DMS153 treated with DMSO at 0.1 percent for 48 hours (cell line): ENCODE measurements at regions not wholly inside any gene's neighbourhood (a gene's known extent, or its start where the extent isn't known, plus 50 kb on each side); places are given as distances from the start of the nearest gene placed in this dataset.
"Not testable (repeated sequence)": the region's sequence is repeated elsewhere in the genome, so short reads cannot be mapped to it uniquely, and the experiment has no call there.

Source experiments
- DNase-seq: peaks from one replicate; lab custom pipeline; 2025; ENCODE audit not compliant: unreplicated experiment; lab: John Stamatoyannopoulos, UW

GRCh38 chr12:66774929-66775328 lies 96.1 kb upstream of the GRIP1 start:
- DNase-seq = no peak

GRCh38 chr12:66775871-66776270 lies 97.0 kb upstream of the GRIP1 start:
- DNase-seq = no peak

- DNase-seq = no peak
These were observed 98.1 kb upstream of the GRIP1 start for GRCh38 chr12:66776974-66777373.

DNA sequence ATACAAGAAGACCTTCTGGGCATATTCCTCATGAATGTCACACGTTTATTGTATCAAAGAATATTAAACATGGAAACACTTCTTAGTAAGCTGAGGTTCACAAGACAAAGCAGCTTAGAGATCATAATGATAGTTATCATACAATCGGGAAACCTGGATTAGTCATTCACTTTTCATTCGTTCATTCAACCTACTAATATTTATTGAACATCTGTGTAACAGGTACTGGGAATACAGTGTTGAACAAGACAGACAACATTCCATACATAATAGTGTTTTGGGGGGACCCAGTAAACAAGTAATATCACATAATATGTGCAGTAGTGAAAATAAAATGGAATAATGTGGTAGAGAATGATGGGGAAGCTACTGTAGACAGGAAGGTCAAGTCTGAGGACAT lies 100.6 kb upstream of the GRIP1 start:
- DNase-seq = no peak

- no peak for DNase-seq
These were observed 107.8 kb upstream of the GRIP1 start for GRCh38 chr12:66786531-66787308.

- DNase-seq = no peak
These were observed 120.7 kb upstream of the GRIP1 start for GRCh38 chr12:66799551-66799950.

DNA sequence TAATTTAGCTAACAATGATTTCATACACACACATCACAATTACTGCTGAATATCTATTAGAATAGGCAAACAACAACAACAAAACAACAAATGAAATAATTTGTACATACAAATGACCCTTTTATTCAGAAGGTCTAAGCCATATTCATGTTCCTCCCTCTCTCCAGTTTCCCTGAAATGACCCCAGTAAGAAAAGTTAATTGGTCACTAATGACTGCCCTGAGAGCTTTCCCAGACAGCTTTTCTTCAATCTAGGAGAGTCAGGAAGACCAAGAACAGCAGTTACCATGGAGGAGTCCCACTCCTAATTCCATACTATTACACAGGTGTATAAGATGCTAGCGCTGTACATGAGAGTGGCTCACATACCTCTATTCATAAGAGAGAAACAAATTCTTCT lies 121.2 kb upstream of the GRIP1 start:
- no peak for DNase-seq

GRCh38 chr12:66803930-66804329 lies 125.1 kb upstream of the GRIP1 start:
- no peak for DNase-seq

DNA sequence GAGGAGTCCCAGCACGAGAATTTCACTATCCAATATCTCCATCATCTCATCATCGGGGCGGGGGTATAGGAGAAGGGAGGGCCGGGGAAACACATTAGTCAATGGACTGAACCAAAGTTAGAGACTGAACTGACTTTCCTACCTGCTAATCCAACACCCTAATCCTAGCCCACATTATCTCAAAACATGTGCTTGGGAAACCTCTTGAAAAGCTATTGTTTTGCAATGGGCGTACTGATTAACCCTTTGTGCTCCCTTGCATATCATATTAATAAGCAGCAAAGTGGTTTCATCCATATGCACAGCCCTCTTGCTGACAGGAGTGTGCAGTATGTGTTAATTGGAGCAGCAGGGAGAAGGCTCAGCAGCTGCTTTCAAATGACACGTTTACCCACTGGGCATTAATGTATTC lies 125.7 kb upstream of the GRIP1 start:
- DNase-seq = peak; percentile 23

- DNase-seq = no peak
These were observed 129.7 kb upstream of the GRIP1 start for GRCh38 chr12:66808606-66809005.

DNA sequence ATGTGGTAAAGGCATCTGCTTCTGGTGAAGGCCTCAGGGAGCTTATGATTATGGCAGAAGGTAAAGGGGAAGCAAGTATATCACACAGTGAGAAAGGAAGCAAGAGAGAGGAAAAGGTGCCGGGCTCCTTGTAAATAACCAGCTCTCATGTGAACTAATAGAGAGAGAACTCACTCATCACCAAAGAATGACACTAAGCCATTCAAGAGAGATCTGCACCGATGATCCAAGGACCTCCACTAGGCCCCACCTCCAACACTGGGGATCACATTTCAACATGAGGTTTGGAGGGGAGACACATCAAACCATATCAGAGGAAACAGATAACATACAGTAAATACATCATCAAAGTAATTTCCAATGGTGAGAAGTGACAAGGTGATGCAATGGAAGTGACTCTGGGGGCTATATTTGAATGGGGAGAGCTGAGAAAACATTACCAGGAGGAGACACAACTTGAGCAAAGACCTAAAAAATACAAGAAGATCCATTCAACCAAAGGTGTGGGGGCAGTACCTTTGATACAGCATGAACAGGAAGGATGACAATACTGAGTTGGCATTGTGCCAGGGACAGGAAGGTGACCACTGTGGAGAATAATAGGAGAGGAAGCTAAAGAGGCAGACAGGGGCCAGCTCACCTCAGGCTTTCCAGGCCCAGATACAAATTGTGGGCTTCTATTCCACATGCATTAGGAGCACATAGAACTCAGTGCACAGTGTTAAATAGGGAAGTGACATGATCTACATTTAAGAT lies 134.4 kb upstream of the GRIP1 start:
- DNase-seq = peak; percentile 66

GRCh38 chr12:66819587-66819986 lies 140.7 kb upstream of the GRIP1 start:
- DNase-seq = no peak

DNA sequence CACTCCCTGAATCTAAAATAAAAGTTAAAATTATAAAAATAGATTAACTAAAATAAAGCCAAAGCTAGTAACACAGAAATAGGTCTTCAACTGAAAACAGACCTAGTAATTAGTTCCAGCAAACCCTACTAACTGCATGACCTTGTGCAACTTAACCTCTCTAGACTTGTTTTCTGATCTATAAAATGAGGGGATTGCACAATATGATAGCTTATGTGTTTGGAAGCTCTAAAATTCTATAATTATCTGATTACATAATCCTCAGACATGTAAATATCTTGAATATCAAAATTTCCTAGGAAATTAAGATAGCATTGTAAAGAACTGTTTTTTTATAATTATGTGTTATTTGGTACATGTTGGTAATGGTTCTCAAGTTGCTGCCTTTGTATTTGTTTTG lies 144.1 kb upstream of the GRIP1 start:
- no peak for DNase-seq

DNA sequence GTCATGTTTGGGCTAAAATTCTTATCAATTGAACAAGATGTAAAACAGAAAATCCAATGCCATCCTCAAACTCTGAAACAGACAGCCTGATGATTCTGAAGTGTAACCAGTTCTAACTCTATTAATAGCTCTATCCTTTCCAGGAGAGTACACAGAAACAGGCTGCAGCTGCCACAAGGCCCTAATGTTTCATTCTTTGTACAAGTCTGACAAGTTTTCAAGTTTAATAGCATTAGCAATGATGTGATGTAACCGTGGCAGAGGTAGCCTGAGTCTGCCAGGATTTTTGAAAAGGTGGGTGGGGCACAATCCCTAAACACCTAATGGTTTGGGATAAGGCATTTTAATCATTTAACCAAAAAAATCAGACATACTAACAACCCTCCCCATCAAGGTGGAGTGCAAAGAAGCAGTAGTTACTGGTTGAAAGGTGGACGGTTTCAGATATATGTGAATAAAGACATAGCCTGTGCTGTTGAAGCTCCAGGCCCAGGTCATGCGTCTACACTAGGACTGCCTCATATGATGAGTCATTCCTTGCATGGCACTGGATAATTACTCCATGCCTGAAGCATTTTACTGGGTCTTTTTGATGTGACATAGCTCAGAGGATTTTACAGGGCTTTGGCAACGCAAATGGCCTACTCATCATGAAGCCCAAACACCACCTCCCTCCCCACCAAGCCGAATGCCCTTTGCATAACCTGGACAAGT lies 145.1 kb upstream of the GRIP1 start:
- peak; percentile 33 for DNase-seq

- DNase-seq = not testable (repeated sequence)
These were observed 147.0 kb upstream of the GRIP1 start for GRCh38 chr12:66825921-66826320.

DNA sequence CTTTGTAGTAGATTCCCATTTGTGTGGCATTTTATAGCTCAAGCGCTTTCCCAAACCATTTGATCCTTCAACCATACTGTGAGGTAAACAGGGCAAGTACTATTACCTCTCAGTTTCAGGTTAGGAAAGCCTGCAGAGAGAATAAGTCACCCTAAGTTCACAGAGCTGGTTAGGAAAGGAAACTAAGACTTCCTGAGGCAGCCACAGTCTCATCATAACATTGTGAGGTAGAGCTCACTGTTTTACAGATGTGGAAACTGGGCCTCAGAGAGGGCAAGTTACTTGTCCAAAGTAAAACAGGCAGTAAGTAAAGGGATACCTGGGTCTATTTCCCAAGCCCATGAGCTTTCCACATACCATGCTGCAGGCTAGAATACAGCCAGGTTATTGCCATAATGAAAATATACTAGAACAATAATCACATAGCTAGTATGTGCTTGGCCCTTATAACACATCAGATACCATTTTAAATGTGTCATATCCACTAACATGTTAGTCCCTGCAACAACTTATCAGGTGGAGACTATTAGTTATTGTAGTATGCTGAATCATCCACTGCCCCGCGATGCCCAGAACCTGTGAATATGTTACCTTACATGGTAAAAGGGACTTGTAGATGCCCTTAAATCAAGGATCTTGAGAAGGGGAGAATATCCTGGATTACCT lies 150.9 kb upstream of the GRIP1 start:
- DNase-seq = no peak

- no peak for DNase-seq
These were observed 152.6 kb upstream of the GRIP1 start for GRCh38 chr12:66831495-66831894.

DNA sequence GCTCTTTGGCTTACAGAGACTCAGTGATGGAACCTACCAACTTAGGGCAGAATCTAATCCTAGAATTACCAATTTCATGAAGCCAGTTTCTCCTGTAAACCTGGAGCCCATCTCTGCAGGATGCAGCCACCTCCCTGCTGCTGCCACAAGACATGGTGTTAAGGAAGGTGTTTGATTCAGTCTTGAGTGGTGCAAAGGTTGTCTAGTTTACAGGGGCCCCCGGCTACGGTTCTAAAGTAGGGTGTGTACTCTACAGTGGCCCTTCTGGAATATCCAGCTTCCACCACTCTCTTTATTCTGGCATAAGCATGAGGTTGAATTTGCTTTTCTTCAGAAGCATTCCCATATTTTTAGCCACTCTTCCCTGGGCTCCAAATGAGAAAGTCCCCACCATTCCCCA lies 154.1 kb upstream of the GRIP1 start:
- no peak for DNase-seq

DNA sequence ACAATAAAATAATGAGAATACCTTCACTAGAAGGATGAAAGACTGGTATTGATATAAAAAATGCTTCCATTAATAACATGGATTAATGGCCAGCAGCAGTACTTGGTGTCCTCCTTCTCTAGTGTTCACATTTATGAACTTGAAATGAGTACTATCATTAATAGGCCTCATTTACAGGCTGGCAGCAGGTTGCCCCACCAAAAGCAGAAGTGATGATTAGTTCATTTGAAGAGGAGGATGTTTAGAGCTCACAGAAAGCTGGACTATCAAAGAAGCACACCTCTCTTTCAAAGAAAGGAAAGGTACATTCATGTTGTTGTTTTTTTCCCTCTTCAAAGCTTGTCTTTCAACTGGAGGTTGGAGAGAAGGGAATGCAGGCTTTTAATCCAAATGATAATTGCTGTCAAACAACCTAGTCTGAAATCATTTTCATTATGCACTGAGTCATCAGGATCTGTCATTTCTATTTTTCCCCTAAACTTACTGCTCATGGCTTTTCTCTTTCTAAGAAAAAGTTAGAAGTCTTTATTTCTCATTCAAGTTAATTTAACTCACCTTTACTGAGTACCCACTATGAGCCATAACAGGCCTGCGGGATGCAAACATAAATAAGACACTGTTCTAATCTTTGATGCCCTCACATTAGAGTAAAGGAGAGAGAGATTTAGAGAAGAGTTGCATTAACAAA lies 157.9 kb upstream of the GRIP1 start:
- no peak for DNase-seq

- DNase-seq = no peak
These were observed 158.4 kb upstream of the GRIP1 start for GRCh38 chr12:66837311-66837627.

- DNase-seq = no peak
These were observed 159.5 kb upstream of the GRIP1 start for GRCh38 chr12:66838366-66838765.
